HEK293 (cell line): ENCODE measurements at regions not wholly inside any gene's neighbourhood (a gene's known extent, or its start where the extent isn't known, plus 50 kb on each side); places are given as distances from the start of the nearest gene placed in this dataset.
"Not testable (repeated sequence)": the region's sequence is repeated elsewhere in the genome, so short reads cannot be mapped to it uniquely, and the experiment has no call there.

ENCODE experiments used
- CTCF ChIA-PET: fragments of 350-600 bp; formaldehyde crosslinking; extraction: SDS; loops from one replicate; lab custom pipeline; 2021; ENCODE audit warnings: antibody characterized with exemption; lab: Yijun Ruan, JAX
- POLR2A ChIA-PET: fragments of 300-600 bp; formaldehyde crosslinking; extraction: SDS; loops from one replicate; lab custom pipeline; 2020; ENCODE audit warnings: antibody characterized with exemption, inconsistent platforms; lab: Yijun Ruan, JAX
- H3K27ac ChIP-seq: fragments of 200-500 bp; sonication (Bioruptor generic); 2 replicates; pipeline ENCODE4 v1.5.1; 2014; ENCODE audit warnings: low read depth, low read length, control low read depth, inconsistent platforms; ENCODE audit errors: extremely low read depth
- H3K36me3 ChIP-seq, 2 experiments: fragments of 200-500 bp in 1 of 2; sonication (Bioruptor generic) in 1 of 2; 1 replicate in 1 of 2; 2 replicates in 1 of 2; pipeline ENCODE4 v1.5.1; 2014 to 2017; ENCODE audit warnings: inconsistent platforms in 2 of 2, low read length in 2 of 2; ENCODE audit not compliant: control insufficient read depth in 2 of 2, insufficient read depth in 1 of 2
- H3K4me1 ChIP-seq: fragments of 200-500 bp; sonication (Bioruptor generic); 2 replicates; pipeline ENCODE4 v1.5.1; 2014; ENCODE audit warnings: mild to moderate bottlenecking, low read length, inconsistent platforms; ENCODE audit not compliant: control insufficient read depth, insufficient read depth
- H3K4me3 ChIP-seq: 2 replicates; pipeline ENCODE4 v1.5.1; 2011; ENCODE audit warnings: low read depth, mild to moderate bottlenecking, control low read depth, low read length, moderate library complexity
- H3K9me3 ChIP-seq: fragments of 200-500 bp; sonication (Bioruptor generic); 2 replicates; pipeline ENCODE4 v1.5.1; 2014; ENCODE audit warnings: low read depth, low read length, inconsistent platforms; ENCODE audit not compliant: control insufficient read depth, insufficient read depth
- ATF2 ChIP-seq: fragments of 450-650 bp; formaldehyde crosslinking; IDR thresholded peaks from 2 replicates; pipeline ENCODE4 v1.5.1; 2016; ENCODE audit warnings: missing biosample characterization, missing genetic modification characterization, low read depth
- GLI4 ChIP-seq: fragments of 450-650 bp; formaldehyde crosslinking; IDR thresholded peaks from 2 replicates; pipeline ENCODE4 v1.5.1; 2016; ENCODE audit warnings: missing biosample characterization, missing genetic modification characterization
- REST ChIP-seq: fragments of 450-650 bp; formaldehyde crosslinking; IDR thresholded peaks from 2 replicates; pipeline ENCODE4 v1.5.1; 2016; ENCODE audit warnings: missing biosample characterization, missing genetic modification characterization
- SALL2 ChIP-seq: fragments of 450-650 bp; formaldehyde crosslinking; IDR thresholded peaks from 2 replicates; pipeline ENCODE4 v1.5.0; 2017; ENCODE audit warnings: missing biosample characterization, mild to moderate bottlenecking, missing genetic modification characterization, borderline replicate concordance
- SETDB1 ChIP-seq: IDR thresholded peaks from one replicate; pipeline ENCODE4 v1.6.1; 2017; ENCODE audit warnings: mild to moderate bottlenecking, low read length, moderate library complexity, mixed read lengths; ENCODE audit not compliant: insufficient read length
- TRIM28 ChIP-seq: IDR thresholded peaks from 2 replicates; pipeline ENCODE4 v1.6.1; 2011; ENCODE audit warnings: low read length, control low read depth, borderline replicate concordance
- ZBTB1 ChIP-seq: fragments of 450-650 bp; formaldehyde crosslinking; IDR thresholded peaks from 2 replicates; pipeline ENCODE4 v1.5.1; 2016; ENCODE audit warnings: missing biosample characterization, missing genetic modification characterization
- ZBTB48 ChIP-seq: fragments of 450-650 bp; formaldehyde crosslinking; IDR thresholded peaks from 2 replicates; pipeline ENCODE4 v1.5.1; 2016; ENCODE audit warnings: missing biosample characterization, missing genetic modification characterization
- ZNF18 ChIP-seq: fragments of 450-650 bp; formaldehyde crosslinking; IDR thresholded peaks from 2 replicates; pipeline ENCODE4 v1.5.1; 2016; ENCODE audit warnings: missing biosample characterization, missing genetic modification characterization
- ZNF223 ChIP-seq: fragments of 450-650 bp; formaldehyde crosslinking; IDR thresholded peaks from 2 replicates; pipeline ENCODE4 v1.5.1; 2016; ENCODE audit warnings: missing biosample characterization, missing genetic modification characterization
- ZNF302 ChIP-seq: fragments of 450-650 bp; formaldehyde crosslinking; IDR thresholded peaks from 2 replicates; pipeline ENCODE4 v1.5.1; 2016; ENCODE audit warnings: missing biosample characterization, missing genetic modification characterization, low read depth
- ZNF416 ChIP-seq: fragments of 450-650 bp; formaldehyde crosslinking; IDR thresholded peaks from 2 replicates; pipeline ENCODE4 v1.5.1; 2016; ENCODE audit warnings: missing biosample characterization, missing genetic modification characterization
- ZNF510 ChIP-seq: fragments of 450-650 bp; formaldehyde crosslinking; IDR thresholded peaks from 2 replicates; pipeline ENCODE4 v1.5.1; 2018; ENCODE audit warnings: mild to moderate bottlenecking, missing genetic modification characterization, missing biosample characterization; ENCODE audit not compliant: insufficient replicate concordance
- ZNF529 ChIP-seq: fragments of 450-650 bp; formaldehyde crosslinking; IDR thresholded peaks from 2 replicates; pipeline ENCODE4 v1.5.1; 2017; ENCODE audit warnings: missing genetic modification characterization, missing biosample characterization; ENCODE audit not compliant: insufficient replicate concordance
- ZNF530 ChIP-seq: fragments of 450-650 bp; formaldehyde crosslinking; IDR thresholded peaks from 2 replicates; pipeline ENCODE4 v1.5.1; 2016; ENCODE audit warnings: low read depth, missing biosample characterization, missing genetic modification characterization
- ZNF549 ChIP-seq: fragments of 450-650 bp; IDR thresholded peaks from 2 replicates; pipeline ENCODE4 v1.5.1; 2018; ENCODE audit warnings: missing biosample characterization, missing genetic modification characterization, mild to moderate bottlenecking, inconsistent platforms, moderate library complexity
- ZNF596 ChIP-seq: fragments of 450-650 bp; IDR thresholded peaks from 2 replicates; pipeline ENCODE4 v1.5.0; 2018; ENCODE audit warnings: missing biosample characterization, mild to moderate bottlenecking, missing genetic modification characterization, moderate library complexity
- ZNF626 ChIP-seq: fragments of 450-650 bp; sonication (Bioruptor Pico); formaldehyde crosslinking; IDR thresholded peaks from 2 replicates; pipeline ENCODE4 v1.5.1; 2018; ENCODE audit warnings: missing biosample characterization, missing genetic modification characterization, inconsistent platforms
- ZNF658 ChIP-seq: fragments of 450-650 bp; formaldehyde crosslinking; IDR thresholded peaks from 2 replicates; pipeline ENCODE4; 2016; ENCODE audit warnings: missing biosample characterization, missing genetic modification characterization
- ZNF660 ChIP-seq: fragments of 450-650 bp; IDR thresholded peaks from 2 replicates; pipeline ENCODE4 v1.5.1; 2018; ENCODE audit warnings: missing biosample characterization, mild to moderate bottlenecking, missing genetic modification characterization
- ZNF768 ChIP-seq: fragments of 450-650 bp; formaldehyde crosslinking; IDR thresholded peaks from 2 replicates; pipeline ENCODE4 v1.5.1; 2018; ENCODE audit warnings: missing biosample characterization, mild to moderate bottlenecking, missing genetic modification characterization
- ZNF843 ChIP-seq: fragments of 450-650 bp; formaldehyde crosslinking; IDR thresholded peaks from 2 replicates; pipeline ENCODE4 v1.5.1; 2016; ENCODE audit warnings: missing biosample characterization, missing genetic modification characterization

GRCh38 chr11:81187033-81187432 is 1546.6 kb downstream of the FAM181B start:
- H3K27ac ChIP-seq, H3K36me3 ChIP-seq, CTCF ChIA-PET, POLR2A ChIA-PET, H3K9me3 ChIP-seq, H3K4me3 ChIP-seq, H3K4me1 ChIP-seq: not testable (repeated sequence)
- TF ChIP-seq SETDB1 (peak; percentile 76), TRIM28 (peak; percentile 19; the same call in 1 of the 2 replicates)

GRCh38 chr11:81174646-81175330 is 1558.9 kb downstream of the FAM181B start:
- CTCF ChIA-PET, result no interaction called here
- no peaks in the 10 kb centered on the region for H3K4me1 ChIP-seq

GRCh38 chr11:81165164-81165563 is 1568.5 kb downstream of the FAM181B start:
- Histone ChIP-seq H3K9me3 (no peaks in the 10 kb centered on the region), H3K4me1 (no peaks in the 10 kb centered on the region), H3K36me3 (no peaks in the 10 kb centered on the region), H3K27ac (no peak overlapping the region), H3K4me3 (no peak overlapping the region)
- ChIA-PET POLR2A (no interaction called here), CTCF (interaction anchor here (0.7 kb wide), 1 partner anchor 1782 kb away, joined by 5 read pairs; no protein-coding TSS in a partner anchor)
- no peak for TF ChIP-seq ZNF530
- TF ChIP-seq GLI4 (tag by site-specific recombination), result no peak
- no peak for TF ChIP-seq ZNF660 (tag by site-specific recombination)
- no peak for TF ChIP-seq REST (tag by site-specific recombination)
- TF ChIP-seq ZNF529, result no peak
- TF ChIP-seq ZNF768 (tag by site-specific recombination), result no peak

More at GRCh38 chr11:81174646-81175330, 1558.9 kb downstream of the FAM181B start:
- Histone ChIP-seq H3K36me3 (no peaks in the 10 kb centered on the region), H3K4me3 (no peak overlapping the region), H3K9me3 (no peaks in the 10 kb centered on the region), H3K27ac (no peak overlapping the region)
- POLR2A ChIA-PET, result no interaction called here
- no peak for TF ChIP-seq ZBTB1
- no peak for TF ChIP-seq ZNF843
- no peak for TF ChIP-seq ZNF626 (tag by site-specific recombination)

GRCh38 chr11:81159900-81160299 is 1573.8 kb downstream of the FAM181B start:
- POLR2A ChIA-PET, result no interaction called here
- no peak overlapping the region for H3K4me3 ChIP-seq
- no peaks in the 10 kb centered on the region for H3K9me3 ChIP-seq
- H3K27ac ChIP-seq, result no peak overlapping the region
- CTCF ChIA-PET, result interaction anchor here (0.7 kb wide), 1 partner anchor 14 kb away, joined by 3 read pairs; no protein-coding TSS in a partner anchor
- no peak for TF ChIP-seq ZNF658 (tag by site-specific recombination)
- TF ChIP-seq ZNF223, result no peak
- no peak for TF ChIP-seq ZNF302 (tag by site-specific recombination)
- TF ChIP-seq ATF2 (tag by site-specific recombination), result no peak
- TF ChIP-seq ZNF768 (tag by site-specific recombination), result no peak
- TF ChIP-seq SALL2 (tag by site-specific recombination), result no peak
- no peak for TF ChIP-seq ZNF510
- TF ChIP-seq ZNF18 (tag by site-specific recombination), result no peak
- TF ChIP-seq ZNF596 (tag by site-specific recombination), result no peak
- TF ChIP-seq ZBTB48, result no peak
- TF ChIP-seq ZNF416, result no peak
- no peak for TF ChIP-seq ZNF549
- H3K4me1 ChIP-seq, result no peaks in the 10 kb centered on the region
- H3K36me3 ChIP-seq, result no peaks in the 10 kb centered on the region
